ENCODE measurements at regions not wholly inside any gene's neighbourhood (a gene's known extent, or its start where the extent isn't known, plus 50 kb on each side); places are given as distances from the start of the nearest gene placed in this dataset.

DNA sequence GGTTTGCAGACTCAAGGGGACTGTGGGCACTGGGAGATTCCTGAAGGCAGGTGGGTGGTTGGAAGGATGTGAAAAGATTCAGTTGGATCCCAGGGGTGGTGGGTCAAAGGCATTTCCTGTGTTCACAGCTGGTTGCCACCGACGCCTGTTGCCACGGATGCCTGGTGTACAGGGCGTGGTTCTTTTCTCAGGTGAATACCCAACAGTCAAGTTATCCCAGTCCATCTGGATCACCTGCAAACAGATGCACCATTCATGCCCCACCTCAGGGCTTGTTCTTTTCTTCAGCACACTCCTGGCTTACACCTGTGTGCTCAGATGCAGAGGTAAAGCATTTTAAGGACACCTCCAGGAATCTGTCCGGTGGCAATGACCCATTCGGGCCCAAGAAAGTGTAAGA lies 55.8 kb upstream of the SHOX start:
- H3K9ac ChIP-seq, result no peak overlapping the region
- no peak overlapping the region for H3K4me3 ChIP-seq
- DNase-seq (ENCODE audit: low spot score), result no peak

DNA sequence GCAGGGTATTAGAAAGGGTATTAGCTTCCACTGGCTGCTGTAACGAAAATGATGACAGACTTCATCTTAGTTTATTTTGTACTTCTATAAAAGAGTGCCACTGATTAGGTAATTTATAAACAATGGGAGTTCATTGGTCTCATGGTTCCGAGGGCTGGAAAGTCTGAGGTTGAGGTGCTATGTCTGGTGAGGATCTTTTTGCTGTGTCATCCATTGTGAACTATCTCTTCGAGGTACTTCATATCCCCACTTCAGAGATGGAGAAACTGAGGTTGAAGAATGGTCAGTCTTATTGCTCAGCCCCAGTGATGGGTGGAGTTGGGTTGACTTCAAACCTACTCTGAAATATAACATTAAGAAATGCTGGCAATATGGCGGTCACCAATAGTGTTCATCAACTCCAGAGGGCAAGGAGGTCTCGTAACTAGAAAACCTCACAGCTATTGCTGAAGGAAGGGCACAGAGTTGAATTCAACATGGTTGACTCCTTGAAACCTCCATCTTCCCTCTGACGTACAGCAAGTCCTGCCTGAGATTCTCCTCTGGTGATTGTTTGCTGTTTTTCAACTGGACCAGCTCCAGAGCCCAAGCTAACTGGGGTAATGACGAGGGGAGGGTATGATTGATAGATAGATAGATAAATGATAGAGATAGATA lies 53.6 kb upstream of the SHOX start:
- Histone ChIP-seq H3K9ac (no peak overlapping the region), H3K9me3 (ENCODE audit: low read depth) (no peaks in the 10 kb centered on the region), H3K79me2 (ENCODE audit: low read depth) (no peaks in the 10 kb centered on the region), H3K4me2 (no peak overlapping the region), H3K4me1 (no peaks in the 10 kb centered on the region), H3F3A (ENCODE audit: low read depth) (peaks cover 11% of the 10 kb centered on the region), H2AFZ (replicated peaks) (no peak overlapping the region), H3K4me3 (no peak overlapping the region), H3K36me3 (no peaks in the 10 kb centered on the region), H3K27ac (no peak overlapping the region), H3K27me3 (peaks cover 28% of the 10 kb centered on the region), H4K20me1 (ENCODE audit: low read depth) (no peaks in the 10 kb centered on the region)
- H3K36me3 Mint-ChIP-seq, result no peaks in the 10 kb centered on the region
- no peak overlapping the region for H3K4me3 Mint-ChIP-seq
- H3K9me3 Mint-ChIP-seq, result no peaks in the 10 kb centered on the region
- H3K27ac Mint-ChIP-seq, result no peak overlapping the region
- TF ChIP-seq, protein P1, sequence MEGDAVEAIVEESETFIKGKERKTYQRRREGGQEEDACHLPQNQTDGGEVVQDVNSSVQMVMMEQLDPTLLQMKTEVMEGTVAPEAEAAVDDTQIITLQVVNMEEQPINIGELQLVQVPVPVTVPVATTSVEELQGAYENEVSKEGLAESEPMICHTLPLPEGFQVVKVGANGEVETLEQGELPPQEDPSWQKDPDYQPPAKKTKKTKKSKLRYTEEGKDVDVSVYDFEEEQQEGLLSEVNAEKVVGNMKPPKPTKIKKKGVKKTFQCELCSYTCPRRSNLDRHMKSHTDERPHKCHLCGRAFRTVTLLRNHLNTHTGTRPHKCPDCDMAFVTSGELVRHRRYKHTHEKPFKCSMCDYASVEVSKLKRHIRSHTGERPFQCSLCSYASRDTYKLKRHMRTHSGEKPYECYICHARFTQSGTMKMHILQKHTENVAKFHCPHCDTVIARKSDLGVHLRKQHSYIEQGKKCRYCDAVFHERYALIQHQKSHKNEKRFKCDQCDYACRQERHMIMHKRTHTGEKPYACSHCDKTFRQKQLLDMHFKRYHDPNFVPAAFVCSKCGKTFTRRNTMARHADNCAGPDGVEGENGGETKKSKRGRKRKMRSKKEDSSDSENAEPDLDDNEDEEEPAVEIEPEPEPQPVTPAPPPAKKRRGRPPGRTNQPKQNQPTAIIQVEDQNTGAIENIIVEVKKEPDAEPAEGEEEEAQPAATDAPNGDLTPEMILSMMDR (IDR thresholded peaks at IDR 0.05), result no peak
- TF ChIP-seq EZH2 (IDR thresholded peaks at IDR 0.05) (no peak), EZH2phosphoT487 (IDR thresholded peaks at IDR 0.05) (no peak)
- peaks cover 16% of the 10 kb centered on the region for H3K27me3 Mint-ChIP-seq (ENCODE audit: insufficient read depth, low read depth)
- no peak for DNase-seq (ENCODE audit: low spot score)
- no peaks in the 10 kb centered on the region for H3K4me1 Mint-ChIP-seq

More for the DNA sequence above, 55.8 kb upstream of the SHOX start:
- Histone ChIP-seq H3F3A (ENCODE audit: low read depth) (peaks cover 15% of the 10 kb centered on the region), H4K20me1 (ENCODE audit: low read depth) (no peaks in the 10 kb centered on the region), H3K4me2 (no peak overlapping the region), H3K36me3 (no peaks in the 10 kb centered on the region), H3K4me1 (no peaks in the 10 kb centered on the region), H2AFZ (replicated peaks) (no peak overlapping the region), H3K9me3 (ENCODE audit: low read depth) (no peaks in the 10 kb centered on the region), H3K27me3 (peaks cover 28% of the 10 kb centered on the region), H3K79me2 (ENCODE audit: low read depth) (no peaks in the 10 kb centered on the region), H3K27ac (no peak overlapping the region)
- Mint-ChIP-seq H3K36me3 (no peaks in the 10 kb centered on the region), H3K27ac (no peak overlapping the region), H3K27me3 (ENCODE audit: insufficient read depth, low read depth) (peaks cover 12% of the 10 kb centered on the region), H3K4me3 (no peak overlapping the region), H3K9me3 (no peaks in the 10 kb centered on the region), H3K4me1 (no peaks in the 10 kb centered on the region)
- TF ChIP-seq, protein P1 (IDR thresholded peaks at IDR 0.05), result no peak
- TF ChIP-seq EZH2 (IDR thresholded peaks at IDR 0.05), result no peak
- no peak for TF ChIP-seq EZH2phosphoT487 (IDR thresholded peaks at IDR 0.05)

DNA sequence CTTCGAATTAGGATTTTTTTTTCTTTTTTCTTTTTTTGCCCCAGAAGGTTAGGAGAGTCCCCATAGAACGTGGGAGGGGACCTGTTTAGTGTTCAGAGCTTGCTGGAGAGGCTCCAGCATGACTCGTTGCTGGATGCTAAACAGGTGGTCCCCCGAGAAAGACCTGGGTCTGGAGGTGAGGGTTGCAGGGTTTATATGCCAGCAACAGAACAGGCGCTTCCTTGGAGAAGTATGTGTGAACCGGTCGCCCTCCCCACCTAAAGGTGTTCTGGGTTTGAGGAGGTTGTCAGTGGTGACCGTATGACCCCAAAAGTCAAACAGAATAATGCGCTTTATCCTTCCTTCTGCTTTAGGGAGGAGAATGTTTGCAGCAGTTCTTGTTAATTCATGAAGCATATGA lies 52.1 kb upstream of the SHOX start:
- DNase-seq (ENCODE audit: low spot score), result no peak
- Mint-ChIP-seq H3K27ac (no peak overlapping the region), H3K36me3 (no peaks in the 10 kb centered on the region), H3K4me1 (no peaks in the 10 kb centered on the region), H3K9me3 (no peaks in the 10 kb centered on the region), H3K27me3 (ENCODE audit: insufficient read depth, low read depth) (peaks cover 20% of the 10 kb centered on the region), H3K4me3 (no peak overlapping the region)
- H3K79me2 ChIP-seq (ENCODE audit: low read depth), result no peaks in the 10 kb centered on the region
- H3K27ac ChIP-seq, result no peak overlapping the region
- no peak overlapping the region for H2AFZ ChIP-seq (replicated peaks)
- H3K4me1 ChIP-seq, result no peaks in the 10 kb centered on the region
- no peak overlapping the region for H3K4me3 ChIP-seq
- H3K9ac ChIP-seq, result no peak overlapping the region
- peaks cover 5% of the 10 kb centered on the region for H3F3A ChIP-seq (ENCODE audit: low read depth)
- no peaks in the 10 kb centered on the region for H4K20me1 ChIP-seq (ENCODE audit: low read depth)
- H3K4me2 ChIP-seq, result no peak overlapping the region
- peaks cover 32% of the 10 kb centered on the region for H3K27me3 ChIP-seq
- no peaks in the 10 kb centered on the region for H3K36me3 ChIP-seq
- no peaks in the 10 kb centered on the region for H3K9me3 ChIP-seq (ENCODE audit: low read depth)
- TF ChIP-seq EZH2phosphoT487 (IDR thresholded peaks at IDR 0.05), result no peak
- TF ChIP-seq, protein P1 (IDR thresholded peaks at IDR 0.05), result no peak
- no peak for TF ChIP-seq EZH2 (IDR thresholded peaks at IDR 0.05)

Data from neural progenitor cell (in vitro differentiated cells).